ENCODE measurements at regions not wholly inside any gene's neighbourhood (a gene's known extent, or its start where the extent isn't known, plus 50 kb on each side); places are given as distances from the start of the nearest gene placed in this dataset.
"Not testable (repeated sequence)": the region's sequence is repeated elsewhere in the genome, so short reads cannot be mapped to it uniquely, and the experiment has no call there.

- DNase-seq (ENCODE audit: low read depth) = not testable (repeated sequence)
Observed at GRCh38 chr4:154907345-154908045, 126.4 kb downstream of the RBM46 start.

- no peak for DNase-seq (ENCODE audit: low read depth)
Observed at GRCh38 chr4:154908168-154908567, 127.1 kb downstream of the RBM46 start.

GRCh38 chr4:154911097-154911496, 130.0 kb downstream of the RBM46 start:
- DNase-seq (ENCODE audit: low read depth) = no peak

GRCh38 chr4:154911608-154912098, 130.6 kb downstream of the RBM46 start:
- DNase-seq (ENCODE audit: low read depth) = no peak

- DNase-seq (ENCODE audit: low read depth) = no peak
Observed at GRCh38 chr4:154916068-154916467, 135.0 kb downstream of the RBM46 start.

- no peak for DNase-seq (ENCODE audit: low read depth)
Observed at GRCh38 chr4:154927126-154927680, 146.1 kb downstream of the RBM46 start.

GRCh38 chr4:154928640-154929257, 147.7 kb downstream of the RBM46 start:
- no peak for DNase-seq (ENCODE audit: low read depth)

GRCh38 chr4:154936873-154937272, 155.8 kb downstream of the RBM46 start:
- DNase-seq (ENCODE audit: low read depth) = no peak

GRCh38 chr4:154939851-154940250, 158.8 kb downstream of the RBM46 start:
- DNase-seq (ENCODE audit: low read depth) = no peak

GRCh38 chr4:154942176-154942575, 161.1 kb downstream of the RBM46 start:
- no peak for DNase-seq (ENCODE audit: low read depth)

- no peak for DNase-seq (ENCODE audit: low read depth)
Observed at GRCh38 chr4:154944996-154945395, 163.9 kb downstream of the RBM46 start.

- no peak for DNase-seq (ENCODE audit: low read depth)
Observed at GRCh38 chr4:154946113-154946512, 165.0 kb downstream of the RBM46 start.

GRCh38 chr4:154953691-154954090, 172.6 kb downstream of the RBM46 start:
- DNase-seq (ENCODE audit: low read depth) = no peak

- DNase-seq (ENCODE audit: low read depth) = no peak
Observed at GRCh38 chr4:154954117-154954516, 173.0 kb downstream of the RBM46 start.

- DNase-seq (ENCODE audit: low read depth) = no peak
Observed at GRCh38 chr4:154958121-154958520, 177.0 kb downstream of the RBM46 start.

- DNase-seq (ENCODE audit: low read depth) = no peak
Observed at GRCh38 chr4:154958621-154959358, 177.7 kb downstream of the RBM46 start.

- no peak for DNase-seq (ENCODE audit: low read depth)
Observed at GRCh38 chr4:154959756-154960155, 178.7 kb downstream of the RBM46 start.

- DNase-seq (ENCODE audit: low read depth) = no peak
Observed at GRCh38 chr4:154960476-154960875, 179.4 kb downstream of the RBM46 start.

- no peak for DNase-seq (ENCODE audit: low read depth)
Observed at GRCh38 chr4:154961263-154961662, 180.2 kb downstream of the RBM46 start.

- no peak for DNase-seq (ENCODE audit: low read depth)
Observed at GRCh38 chr4:154973244-154974035, 192.4 kb downstream of the RBM46 start.

- DNase-seq (ENCODE audit: low read depth) = no peak
Observed at GRCh38 chr4:154977228-154977627, 196.2 kb downstream of the RBM46 start.

All from activated T-cell treated with anti-CD3 and anti-CD28 coated beads for 48 hours (primary cell).